ENCODE measurements at regions not wholly inside any gene's neighbourhood (a gene's known extent, or its start where the extent isn't known, plus 50 kb on each side); places are given as distances from the start of the nearest gene placed in this dataset.

DNA sequence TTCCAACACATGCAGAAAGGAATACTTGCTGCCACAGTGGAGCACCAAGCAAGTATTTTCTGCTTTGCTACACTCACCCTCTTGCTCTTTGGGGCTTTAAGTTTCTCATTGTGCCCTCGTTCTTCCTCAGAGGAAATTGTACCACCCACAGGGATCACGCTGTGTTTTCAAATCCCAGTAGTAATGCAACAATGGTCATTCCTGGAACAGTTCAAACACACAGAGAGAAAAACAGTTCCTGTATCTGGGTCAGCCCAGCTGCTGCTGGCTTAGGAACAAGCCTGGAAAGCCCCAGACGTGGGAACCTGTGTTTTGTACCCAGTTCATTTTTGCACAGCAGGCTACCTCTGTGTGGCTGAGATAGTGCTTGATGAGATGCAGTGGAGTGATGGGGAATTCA is 907.8 kb downstream of the STPG2 start:
- peaks cover 29% of the 10 kb centered on the region for H3K9me3 Mint-ChIP-seq
- H3K36me3 Mint-ChIP-seq (ENCODE audit: low read depth): no peaks in the 10 kb centered on the region
- peaks cover 2% of the 10 kb centered on the region; the same call in 1 of the 2 replicates for H3K27me3 Mint-ChIP-seq (ENCODE audit: insufficient read depth)
- H3K4me1 Mint-ChIP-seq (ENCODE audit: low read depth): no peaks in the 10 kb centered on the region
- no peak overlapping the region for H3K4me3 Mint-ChIP-seq
- H3K27ac Mint-ChIP-seq: no peak overlapping the region
- TF ChIP-seq, protein P1, sequence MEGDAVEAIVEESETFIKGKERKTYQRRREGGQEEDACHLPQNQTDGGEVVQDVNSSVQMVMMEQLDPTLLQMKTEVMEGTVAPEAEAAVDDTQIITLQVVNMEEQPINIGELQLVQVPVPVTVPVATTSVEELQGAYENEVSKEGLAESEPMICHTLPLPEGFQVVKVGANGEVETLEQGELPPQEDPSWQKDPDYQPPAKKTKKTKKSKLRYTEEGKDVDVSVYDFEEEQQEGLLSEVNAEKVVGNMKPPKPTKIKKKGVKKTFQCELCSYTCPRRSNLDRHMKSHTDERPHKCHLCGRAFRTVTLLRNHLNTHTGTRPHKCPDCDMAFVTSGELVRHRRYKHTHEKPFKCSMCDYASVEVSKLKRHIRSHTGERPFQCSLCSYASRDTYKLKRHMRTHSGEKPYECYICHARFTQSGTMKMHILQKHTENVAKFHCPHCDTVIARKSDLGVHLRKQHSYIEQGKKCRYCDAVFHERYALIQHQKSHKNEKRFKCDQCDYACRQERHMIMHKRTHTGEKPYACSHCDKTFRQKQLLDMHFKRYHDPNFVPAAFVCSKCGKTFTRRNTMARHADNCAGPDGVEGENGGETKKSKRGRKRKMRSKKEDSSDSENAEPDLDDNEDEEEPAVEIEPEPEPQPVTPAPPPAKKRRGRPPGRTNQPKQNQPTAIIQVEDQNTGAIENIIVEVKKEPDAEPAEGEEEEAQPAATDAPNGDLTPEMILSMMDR (IDR thresholded peaks at IDR 0.05): no peak
- DNase-seq: no peak

DNA sequence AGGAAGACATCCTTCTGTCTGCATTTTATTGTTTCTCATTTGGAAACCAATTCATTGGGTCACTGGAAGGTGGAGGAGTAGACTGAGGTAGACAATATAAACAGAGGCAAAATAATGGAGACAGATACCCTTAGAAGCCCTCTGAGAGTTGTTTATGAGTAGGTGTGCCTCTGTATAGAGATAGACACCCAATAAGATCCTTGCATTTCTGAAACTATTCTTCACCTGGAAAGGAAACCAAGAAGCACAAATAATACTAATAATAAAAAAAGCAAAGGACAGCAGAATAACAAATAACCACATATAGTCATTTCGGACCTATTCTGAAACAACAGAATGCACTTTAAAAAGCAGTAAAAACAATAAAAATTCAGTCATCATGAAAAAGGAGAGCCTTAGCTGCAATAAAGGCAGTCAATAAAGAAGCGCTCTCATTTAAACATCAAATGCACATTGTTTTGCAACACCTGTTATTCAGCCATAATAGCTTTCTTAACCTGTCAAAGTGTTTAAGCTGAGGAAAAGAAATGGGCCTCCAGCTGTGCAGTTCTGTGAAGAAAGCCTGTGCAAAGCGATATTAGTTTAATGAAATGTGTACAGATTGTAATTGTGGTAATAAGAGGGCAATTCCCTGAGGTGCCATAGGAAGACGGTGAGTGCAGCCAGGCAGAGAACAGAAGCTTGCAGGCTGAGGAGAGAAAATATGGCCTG is 904.2 kb downstream of the STPG2 start:
- H3K9me3 Mint-ChIP-seq: peaks cover 26% of the 10 kb centered on the region
- TF ChIP-seq, protein P1 (IDR thresholded peaks at IDR 0.05): no peak
- H3K36me3 Mint-ChIP-seq (ENCODE audit: low read depth): no peaks in the 10 kb centered on the region
- no peak overlapping the region for H3K27ac Mint-ChIP-seq
- H3K4me3 Mint-ChIP-seq: no peak overlapping the region
- H3K4me1 Mint-ChIP-seq (ENCODE audit: low read depth): no peaks in the 10 kb centered on the region
- peaks cover 2% of the 10 kb centered on the region; the same call in 1 of the 2 replicates for H3K27me3 Mint-ChIP-seq (ENCODE audit: insufficient read depth)
- DNase-seq: no peak

GRCh38 chr4:97239667-97239997 is 903.6 kb downstream of the STPG2 start:
- no peak overlapping the region for H3K27ac Mint-ChIP-seq
- H3K9me3 Mint-ChIP-seq: peaks cover 26% of the 10 kb centered on the region
- H3K4me1 Mint-ChIP-seq (ENCODE audit: low read depth): no peaks in the 10 kb centered on the region
- no peak for DNase-seq
- H3K36me3 Mint-ChIP-seq (ENCODE audit: low read depth): no peaks in the 10 kb centered on the region
- no peak overlapping the region for H3K4me3 Mint-ChIP-seq
- TF ChIP-seq, protein P1 (IDR thresholded peaks at IDR 0.05): no peak
- peaks cover 2% of the 10 kb centered on the region; the same call in 1 of the 2 replicates for H3K27me3 Mint-ChIP-seq (ENCODE audit: insufficient read depth)

DNA sequence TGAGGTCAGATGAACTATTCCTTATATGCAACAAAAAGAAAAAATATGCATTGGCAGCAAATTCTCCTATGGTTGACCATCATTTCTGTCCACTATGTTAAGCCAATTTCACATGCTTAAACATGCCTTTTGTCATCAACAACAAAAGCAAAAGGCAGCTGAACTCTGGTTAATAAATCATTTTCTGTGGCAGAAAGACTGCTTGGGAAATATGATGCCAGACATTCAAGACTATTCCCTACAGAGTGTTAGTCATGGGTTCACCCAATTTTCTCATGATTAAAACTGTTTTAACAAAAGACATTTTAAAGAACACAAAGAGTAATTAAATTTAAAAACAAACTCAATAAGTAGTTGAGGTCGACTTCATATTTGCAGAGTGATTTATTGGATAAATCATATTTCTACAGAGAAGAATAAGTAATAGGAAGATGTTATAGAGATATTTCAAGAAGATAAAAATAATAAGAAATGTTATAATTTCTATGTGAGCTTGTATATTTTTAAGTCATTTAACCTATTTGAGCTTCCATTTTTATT is 890.6 kb downstream of the STPG2 start:
- Mint-ChIP-seq H3K4me3 (no peak overlapping the region), H3K9me3 (peaks cover 33% of the 10 kb centered on the region), H3K27ac (no peak overlapping the region), H3K36me3 (ENCODE audit: low read depth) (peaks cover 5% of the 10 kb centered on the region; the same call in 1 of the 2 replicates), H3K27me3 (ENCODE audit: insufficient read depth) (no peaks in the 10 kb centered on the region), H3K4me1 (ENCODE audit: low read depth) (no peaks in the 10 kb centered on the region)
- TF ChIP-seq, protein P1 (IDR thresholded peaks at IDR 0.05): no peak
- DNase-seq: no peak

DNA sequence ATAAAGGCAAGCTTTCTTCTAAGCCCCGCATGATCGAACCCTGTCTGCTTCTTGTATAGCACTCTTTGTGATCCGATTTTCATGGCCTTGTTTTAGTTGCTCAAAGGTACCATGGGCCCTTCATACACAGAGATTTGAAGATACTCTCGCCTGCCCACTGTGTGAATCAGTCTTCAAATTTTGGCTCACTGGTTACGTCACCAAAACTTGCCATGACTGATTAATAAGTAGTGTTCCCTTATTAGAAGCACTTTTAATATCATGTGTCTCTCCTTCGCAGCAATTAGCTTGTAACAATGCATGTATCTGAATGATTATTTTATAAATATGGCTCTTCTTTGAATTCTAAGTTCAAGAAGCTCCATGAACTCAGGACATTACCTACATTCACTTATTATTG is 880.5 kb downstream of the STPG2 start:
- TF ChIP-seq, protein P1 (IDR thresholded peaks at IDR 0.05): no peak
- Mint-ChIP-seq H3K9me3 (peaks cover 18% of the 10 kb centered on the region), H3K4me1 (ENCODE audit: low read depth) (no peaks in the 10 kb centered on the region), H3K4me3 (no peak overlapping the region), H3K36me3 (ENCODE audit: low read depth) (no peaks in the 10 kb centered on the region), H3K27me3 (ENCODE audit: insufficient read depth) (no peaks in the 10 kb centered on the region), H3K27ac (no peak overlapping the region)
- DNase-seq: no peak
